T-helper 2 cell treated with Interferon-gamma antibody and Interleukin-4, amounts not matched to agents 5 μg/mL and 100 μg/mL, for 36 hours (primary cell): ENCODE measurements at regions not wholly inside any gene's neighbourhood (a gene's known extent, or its start where the extent isn't known, plus 50 kb on each side); places are given as distances from the start of the nearest gene placed in this dataset.

Experiments used
- DNase-seq: peaks from one replicate; pipeline ENCODE4 v3.0.0; 2021; ENCODE audit warnings: low spot score
- H3K27ac Mint-ChIP-seq: one replicate; pipeline ENCODE4 v1.8.0; 2021; ENCODE audit warnings: mild to moderate bottlenecking, mixed read lengths
- H3K27me3 Mint-ChIP-seq: one replicate; pipeline ENCODE4 v1.8.0; 2021; ENCODE audit warnings: low read depth, mixed read lengths
- H3K36me3 Mint-ChIP-seq: one replicate; pipeline ENCODE4 v1.8.0; 2021; ENCODE audit warnings: low read depth, mixed read lengths
- H3K4me1 Mint-ChIP-seq: one replicate; pipeline ENCODE4 v1.8.0; 2021; ENCODE audit warnings: low read depth, mixed read lengths
- H3K4me3 Mint-ChIP-seq: one replicate; pipeline ENCODE4 v1.8.0; 2022; ENCODE audit warnings: mild to moderate bottlenecking, moderate library complexity, mixed read lengths
- H3K9me3 Mint-ChIP-seq: one replicate; pipeline ENCODE4 v1.8.0; 2021; ENCODE audit warnings: mixed read lengths

DNA sequence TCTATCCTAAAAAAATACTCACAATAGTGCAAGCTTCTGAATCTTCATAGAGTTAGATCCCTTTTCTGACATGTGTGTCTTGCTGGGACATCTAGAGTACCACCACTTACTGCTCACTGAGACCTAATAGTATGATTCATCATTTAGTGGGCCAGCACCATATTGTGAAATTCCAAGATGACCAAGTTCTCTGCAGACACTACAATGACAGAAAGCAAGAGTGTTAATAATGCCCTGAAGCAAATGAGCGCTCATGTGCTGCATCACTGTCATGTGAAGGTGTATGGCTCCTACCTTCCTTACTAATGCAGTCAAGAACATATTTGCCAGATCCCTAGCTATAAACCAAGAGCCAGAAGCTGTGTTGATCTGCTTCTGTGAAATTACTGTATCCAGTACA is 606.2 kb upstream of the NXPH2 start:
- peaks cover 35% of the 10 kb centered on the region for H3K9me3 Mint-ChIP-seq
- H3K4me1 Mint-ChIP-seq: no peaks in the 10 kb centered on the region
- no peaks in the 10 kb centered on the region for H3K27me3 Mint-ChIP-seq
- no peaks in the 10 kb centered on the region for H3K36me3 Mint-ChIP-seq
- H3K4me3 Mint-ChIP-seq: no peak overlapping the region
- no peak for DNase-seq
- no peak overlapping the region for H3K27ac Mint-ChIP-seq

DNA sequence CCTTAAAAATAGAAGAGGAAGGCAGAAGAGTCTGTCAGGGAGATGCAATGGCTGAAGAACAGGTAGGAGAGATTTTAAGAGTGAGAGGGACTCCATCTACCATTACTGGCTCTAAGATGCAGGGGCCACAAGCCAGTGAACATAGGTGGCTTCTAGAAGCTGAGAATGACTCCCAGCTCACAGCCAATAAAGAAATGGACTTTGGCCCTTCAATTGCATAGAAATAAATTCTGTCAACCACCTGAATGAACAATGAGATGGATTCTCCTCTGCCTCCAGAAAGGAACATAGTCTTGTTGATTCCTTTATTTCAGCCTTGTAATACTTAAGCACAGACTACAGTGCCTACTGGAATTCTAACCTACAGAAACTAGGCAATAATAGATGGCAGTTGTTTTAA is 603.3 kb upstream of the NXPH2 start:
- Mint-ChIP-seq H3K4me1 (no peaks in the 10 kb centered on the region), H3K4me3 (no peak overlapping the region), H3K27me3 (no peaks in the 10 kb centered on the region), H3K36me3 (no peaks in the 10 kb centered on the region), H3K27ac (no peak overlapping the region), H3K9me3 (peaks cover 37% of the 10 kb centered on the region)
- DNase-seq: no peak

DNA sequence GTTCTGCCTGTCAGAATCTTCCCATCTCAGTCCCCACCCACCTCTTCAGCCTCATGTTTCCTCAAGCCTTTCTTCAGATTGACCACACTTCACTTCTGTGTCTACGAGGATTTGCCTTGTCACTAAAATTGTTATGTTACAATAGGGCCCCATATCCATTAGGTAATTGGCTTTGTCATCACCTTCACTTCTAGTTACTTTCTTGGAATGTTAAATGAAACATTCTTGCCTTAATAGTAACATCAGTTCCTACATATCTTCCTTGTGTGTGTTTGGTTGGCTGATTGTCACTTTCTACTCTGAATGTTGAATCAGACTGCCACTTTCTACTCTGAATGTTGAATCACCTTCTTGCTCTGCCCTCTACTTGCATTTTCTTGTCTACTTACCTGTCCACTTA is 599.9 kb upstream of the NXPH2 start:
- no peak for DNase-seq
- Mint-ChIP-seq H3K9me3 (peaks cover 28% of the 10 kb centered on the region), H3K36me3 (no peaks in the 10 kb centered on the region), H3K4me1 (no peaks in the 10 kb centered on the region), H3K27me3 (no peaks in the 10 kb centered on the region), H3K4me3 (no peak overlapping the region), H3K27ac (no peak overlapping the region)

DNA sequence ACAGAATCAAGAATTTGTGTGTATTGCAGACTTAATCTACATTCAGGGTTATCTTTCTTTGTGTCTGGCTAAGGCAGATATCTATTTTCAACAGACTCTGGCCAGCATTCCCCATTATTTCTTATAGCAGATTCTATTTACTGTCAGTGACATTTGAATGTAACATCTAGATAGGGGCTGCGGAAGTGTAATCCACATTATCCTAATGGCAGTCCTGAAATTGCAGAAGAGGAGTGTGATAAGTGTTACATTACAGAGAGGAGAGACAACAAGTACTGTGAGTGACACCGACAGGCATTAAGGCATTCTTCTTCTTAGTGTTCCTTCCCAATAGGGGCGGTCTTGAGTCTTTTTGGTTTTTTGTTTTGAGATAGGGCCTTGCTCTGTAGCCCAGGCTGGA is 598.2 kb upstream of the NXPH2 start:
- Mint-ChIP-seq H3K27me3 (no peaks in the 10 kb centered on the region), H3K27ac (no peak overlapping the region), H3K4me1 (no peaks in the 10 kb centered on the region)

DNA sequence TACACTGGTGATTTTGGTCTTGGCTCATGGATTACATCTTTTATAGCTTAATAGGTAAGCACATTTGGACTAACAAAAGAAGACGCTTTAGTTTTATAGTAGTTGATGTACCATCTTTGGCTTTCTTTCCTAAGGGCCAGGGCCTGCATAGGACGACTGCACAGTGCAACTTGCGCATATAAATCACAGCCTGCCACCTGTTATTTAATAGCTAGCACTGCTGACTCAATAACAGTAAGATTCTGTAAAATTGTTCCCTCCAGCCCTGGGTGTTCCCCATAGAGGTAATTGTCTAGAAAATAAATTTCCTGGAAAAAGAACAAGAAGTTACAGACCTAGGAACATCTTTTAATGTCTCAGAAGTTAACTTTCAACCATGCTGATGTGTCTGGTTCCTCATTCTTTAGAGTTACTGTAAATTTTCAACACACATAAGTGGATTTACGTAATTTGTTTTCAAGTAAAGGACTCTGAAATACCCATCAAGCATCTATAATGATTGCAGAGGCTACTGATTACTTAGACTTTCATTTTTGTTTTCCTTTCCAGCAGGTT is 594.2 kb upstream of the NXPH2 start:
- no peaks in the 10 kb centered on the region for H3K4me1 Mint-ChIP-seq
- no peak for DNase-seq
- H3K4me3 Mint-ChIP-seq: no peak overlapping the region
- H3K36me3 Mint-ChIP-seq: no peaks in the 10 kb centered on the region
- peaks cover 20% of the 10 kb centered on the region for H3K9me3 Mint-ChIP-seq
- H3K27ac Mint-ChIP-seq: no peak overlapping the region
- no peaks in the 10 kb centered on the region for H3K27me3 Mint-ChIP-seq

More for the DNA sequence above, 598.2 kb upstream of the NXPH2 start:
- no peak for DNase-seq
- H3K4me3 Mint-ChIP-seq: no peak overlapping the region
- H3K9me3 Mint-ChIP-seq: peaks cover 22% of the 10 kb centered on the region
- no peaks in the 10 kb centered on the region for H3K36me3 Mint-ChIP-seq

DNA sequence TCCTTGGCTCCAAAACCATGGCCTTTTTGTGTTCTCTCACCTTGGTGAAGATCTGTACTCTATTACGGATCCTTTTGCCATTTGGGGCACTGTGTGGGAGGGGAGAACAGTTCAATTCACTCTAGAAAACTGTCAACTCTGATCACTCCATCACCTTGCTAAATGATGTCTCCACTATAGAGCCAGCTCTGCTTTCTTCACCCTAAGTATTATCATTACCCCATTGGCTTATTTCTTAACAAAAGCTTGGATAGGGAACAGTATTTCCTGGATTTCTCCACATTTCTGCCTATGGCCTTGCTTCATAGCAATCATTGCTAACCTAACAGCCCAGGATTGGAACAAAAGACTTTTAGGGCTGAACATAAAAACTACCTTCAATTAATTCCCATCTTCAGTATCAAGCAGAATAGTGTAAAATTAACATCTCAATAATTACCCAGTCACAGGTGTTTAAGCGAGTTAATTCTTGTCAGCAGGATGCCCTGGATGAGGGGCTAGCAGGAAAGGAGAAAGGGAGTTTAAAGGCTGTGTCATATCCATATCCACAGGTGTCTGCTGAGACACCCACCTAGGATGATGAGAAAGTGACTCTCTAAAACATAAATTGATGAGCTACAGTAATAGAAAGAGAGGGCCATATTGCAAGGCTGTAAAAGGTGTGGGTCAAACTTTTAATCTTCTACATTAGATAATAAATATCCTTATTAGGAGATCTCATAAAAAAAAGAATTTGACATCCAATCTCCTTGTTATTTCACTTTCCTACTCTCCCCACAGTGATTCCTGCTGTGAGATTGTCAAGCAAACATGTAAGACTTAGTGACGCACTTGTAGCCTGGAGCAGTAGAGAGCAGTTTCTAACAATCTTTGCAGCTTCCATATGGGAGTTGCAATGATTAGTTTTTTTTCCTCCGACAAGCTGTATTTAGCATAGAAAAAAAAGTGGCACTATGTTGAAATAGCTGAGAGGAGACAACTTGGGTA is 589.5 kb upstream of the NXPH2 start:
- no peaks in the 10 kb centered on the region for H3K36me3 Mint-ChIP-seq
- H3K9me3 Mint-ChIP-seq: peaks cover 30% of the 10 kb centered on the region
- H3K27me3 Mint-ChIP-seq: no peaks in the 10 kb centered on the region
- H3K4me1 Mint-ChIP-seq: no peaks in the 10 kb centered on the region
- H3K27ac Mint-ChIP-seq: no peak overlapping the region
- H3K4me3 Mint-ChIP-seq: no peak overlapping the region
- DNase-seq: no peak

DNA sequence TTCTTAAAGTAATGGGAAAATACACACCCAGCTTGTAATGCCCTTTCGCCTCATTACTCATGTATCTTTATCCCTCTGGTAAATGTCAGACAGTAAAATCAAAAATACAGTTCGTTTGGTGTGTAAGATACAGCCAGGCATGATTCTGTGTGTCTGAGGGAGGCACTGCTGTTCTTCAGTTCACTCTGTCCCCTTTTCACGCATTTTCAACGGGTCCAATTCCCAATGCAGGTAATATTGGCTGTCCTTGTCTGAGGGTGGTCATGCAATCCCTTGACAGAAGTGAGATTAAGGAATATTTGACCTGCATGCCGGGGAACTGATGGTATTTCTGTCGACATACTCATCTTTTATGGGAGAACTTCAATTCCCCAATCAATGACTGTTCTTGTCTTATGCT is 587.2 kb upstream of the NXPH2 start:
- H3K36me3 Mint-ChIP-seq: no peaks in the 10 kb centered on the region
- H3K4me3 Mint-ChIP-seq: no peak overlapping the region
- no peak overlapping the region for H3K27ac Mint-ChIP-seq
- DNase-seq: no peak
- H3K27me3 Mint-ChIP-seq: no peaks in the 10 kb centered on the region
- H3K4me1 Mint-ChIP-seq: no peaks in the 10 kb centered on the region
- peaks cover 30% of the 10 kb centered on the region for H3K9me3 Mint-ChIP-seq

DNA sequence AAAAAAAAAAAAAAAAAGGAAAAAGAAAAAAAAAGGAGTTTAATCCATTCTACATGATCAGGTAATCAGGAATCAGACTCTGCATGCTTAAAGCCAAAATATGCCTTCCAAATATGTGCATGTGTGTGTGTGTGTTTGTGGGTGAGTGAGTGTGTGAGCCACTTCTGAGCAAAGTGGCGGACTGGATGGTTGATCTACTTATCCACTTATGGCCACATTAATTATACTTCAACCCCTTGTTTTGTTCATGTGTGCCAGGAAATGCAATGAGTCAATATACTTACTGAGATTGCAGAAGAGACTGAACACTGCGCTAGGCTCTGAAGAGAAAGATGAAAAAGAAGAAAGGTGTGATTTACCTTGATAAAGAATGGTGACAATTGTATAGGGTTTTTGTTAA is 586.5 kb upstream of the NXPH2 start:
- no peaks in the 10 kb centered on the region for H3K36me3 Mint-ChIP-seq
- DNase-seq: no peak
- no peak overlapping the region for H3K27ac Mint-ChIP-seq
- no peaks in the 10 kb centered on the region for H3K27me3 Mint-ChIP-seq
- H3K9me3 Mint-ChIP-seq: peaks cover 27% of the 10 kb centered on the region
- no peaks in the 10 kb centered on the region for H3K4me1 Mint-ChIP-seq
- no peak overlapping the region for H3K4me3 Mint-ChIP-seq

DNA sequence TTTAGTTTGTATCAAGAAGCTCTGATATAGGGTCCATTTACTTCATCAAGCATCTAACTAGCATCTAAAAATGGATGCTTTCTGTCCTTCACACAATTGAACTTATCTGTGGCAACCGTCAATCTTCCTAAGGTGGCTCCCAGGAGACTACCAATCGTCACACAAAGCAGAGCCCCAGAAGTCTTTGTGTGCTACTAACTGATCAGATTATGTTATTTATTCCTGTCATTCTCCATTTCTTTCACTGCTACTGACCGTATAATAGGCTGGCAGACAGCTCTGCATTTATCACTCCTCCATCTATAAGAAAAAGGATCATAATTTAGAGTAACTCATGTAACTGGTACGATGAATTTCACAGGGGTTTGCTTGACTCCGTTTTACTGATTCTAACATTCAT is 585.0 kb upstream of the NXPH2 start:
- H3K4me1 Mint-ChIP-seq: no peaks in the 10 kb centered on the region
- peaks cover 24% of the 10 kb centered on the region for H3K9me3 Mint-ChIP-seq
- H3K27ac Mint-ChIP-seq: no peak overlapping the region
- no peak for DNase-seq
- no peak overlapping the region for H3K4me3 Mint-ChIP-seq
- H3K27me3 Mint-ChIP-seq: no peaks in the 10 kb centered on the region
- no peaks in the 10 kb centered on the region for H3K36me3 Mint-ChIP-seq

DNA sequence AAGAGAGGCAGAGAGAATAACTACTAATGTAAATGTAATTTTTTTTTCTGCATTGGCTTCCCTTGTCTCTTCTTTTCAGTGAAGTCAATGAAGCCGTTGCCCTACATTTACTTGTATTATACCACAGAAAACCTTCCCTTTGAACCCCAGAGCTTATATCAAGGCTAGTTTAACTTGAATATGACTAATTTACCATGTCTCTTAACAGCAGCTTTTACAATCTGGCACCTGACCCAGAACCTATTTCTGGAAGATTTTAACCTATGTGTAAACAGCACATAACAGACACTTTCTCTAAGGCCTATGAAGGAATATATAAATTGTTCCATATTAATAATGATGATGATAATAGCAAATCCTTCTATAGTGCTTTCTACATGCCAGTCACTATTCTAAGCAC is 580.5 kb upstream of the NXPH2 start:
- Mint-ChIP-seq H3K4me1 (no peaks in the 10 kb centered on the region), H3K27me3 (no peaks in the 10 kb centered on the region), H3K36me3 (no peaks in the 10 kb centered on the region), H3K9me3 (peaks cover 12% of the 10 kb centered on the region), H3K4me3 (no peak overlapping the region), H3K27ac (no peak overlapping the region)
- no peak for DNase-seq

DNA sequence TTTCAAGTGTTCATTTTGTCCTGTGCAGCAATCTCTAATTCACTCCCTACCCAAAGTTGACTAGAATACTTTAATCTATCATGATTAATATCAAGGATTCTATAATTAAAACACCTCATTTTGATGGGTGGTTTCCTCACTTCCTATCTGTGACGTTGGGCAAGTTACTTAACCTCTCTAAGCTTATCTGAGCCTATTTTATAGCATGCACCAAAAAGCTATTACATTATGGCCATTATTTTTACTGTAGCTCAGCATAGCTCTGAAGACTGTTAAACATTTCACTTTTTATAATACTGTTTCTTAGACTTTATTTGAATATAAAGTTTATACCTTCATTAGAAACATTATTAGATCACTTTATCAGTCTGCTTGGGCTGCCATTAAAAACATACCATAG is 579.6 kb upstream of the NXPH2 start:
- Mint-ChIP-seq H3K4me1 (no peaks in the 10 kb centered on the region), H3K27me3 (no peaks in the 10 kb centered on the region), H3K27ac (no peak overlapping the region), H3K9me3 (peaks cover 14% of the 10 kb centered on the region), H3K36me3 (no peaks in the 10 kb centered on the region), H3K4me3 (no peak overlapping the region)
- DNase-seq: no peak

DNA sequence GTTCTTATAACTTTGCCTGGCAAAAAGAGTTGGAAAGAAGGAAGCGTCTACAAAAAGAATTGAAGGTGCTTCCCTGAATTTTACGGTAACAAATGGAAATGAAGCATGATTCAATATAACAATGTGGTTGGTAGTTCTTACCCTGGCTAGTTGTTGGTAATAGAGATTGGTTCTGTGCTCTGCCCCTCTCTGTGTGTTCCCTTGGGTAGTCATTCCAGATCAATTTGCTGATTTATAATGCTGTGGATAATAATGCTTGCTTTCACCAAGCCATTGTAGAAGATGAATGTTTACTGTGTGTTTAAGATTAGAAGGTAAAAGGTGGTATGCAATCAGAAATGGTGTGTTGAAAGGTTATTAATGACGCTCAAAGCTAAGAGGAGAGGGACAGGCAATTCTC is 577.8 kb upstream of the NXPH2 start:
- H3K4me3 Mint-ChIP-seq: no peak overlapping the region
- H3K9me3 Mint-ChIP-seq: peaks cover 24% of the 10 kb centered on the region
- no peak overlapping the region for H3K27ac Mint-ChIP-seq
- no peaks in the 10 kb centered on the region for H3K27me3 Mint-ChIP-seq
- DNase-seq: no peak
- no peaks in the 10 kb centered on the region for H3K36me3 Mint-ChIP-seq
- H3K4me1 Mint-ChIP-seq: no peaks in the 10 kb centered on the region

DNA sequence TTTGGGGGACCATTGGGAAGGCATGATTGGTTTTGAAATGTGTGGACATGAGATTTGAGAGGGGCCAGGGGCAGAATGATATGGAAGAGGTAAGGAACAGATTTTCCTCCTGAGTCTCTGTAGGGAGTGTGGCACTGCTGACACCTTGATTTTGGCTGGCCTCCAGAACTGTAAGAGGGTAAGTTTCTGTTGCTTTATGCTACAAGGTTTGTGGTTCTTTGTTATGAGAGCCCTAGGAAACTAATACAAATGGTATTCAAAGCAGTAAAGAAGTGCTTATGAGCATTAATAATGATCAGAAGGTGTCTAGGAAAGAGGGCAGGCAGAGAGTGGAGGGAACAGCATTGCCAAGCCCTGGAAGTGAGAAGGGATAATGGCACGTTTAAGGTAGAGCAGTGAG is 574.3 kb upstream of the NXPH2 start:
- H3K27me3 Mint-ChIP-seq: no peaks in the 10 kb centered on the region
- no peak for DNase-seq
- peaks cover 51% of the 10 kb centered on the region for H3K9me3 Mint-ChIP-seq

DNA sequence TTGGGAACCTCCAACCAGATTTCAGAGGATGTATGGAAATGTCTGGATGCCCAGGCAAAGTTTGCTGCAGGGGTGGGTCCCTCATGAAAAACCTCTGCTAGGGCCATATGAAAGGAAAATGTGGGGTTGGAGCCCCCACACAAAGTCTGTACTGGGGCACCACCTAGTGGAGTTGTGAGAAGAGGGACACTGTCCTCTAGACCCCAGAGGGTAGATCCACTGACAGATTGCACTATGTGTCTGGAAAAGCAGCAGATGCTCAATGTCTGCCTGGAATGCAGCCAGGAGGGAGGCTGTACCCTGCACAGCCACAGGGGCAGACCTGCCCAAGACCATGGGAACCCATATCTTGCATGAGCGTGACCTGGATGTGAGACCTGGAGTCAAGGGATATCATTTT is 573.7 kb upstream of the NXPH2 start:
- Mint-ChIP-seq H3K27ac (no peak overlapping the region), H3K4me3 (no peak overlapping the region), H3K27me3 (no peaks in the 10 kb centered on the region), H3K9me3 (peaks cover 57% of the 10 kb centered on the region), H3K36me3 (no peaks in the 10 kb centered on the region), H3K4me1 (no peaks in the 10 kb centered on the region)
- DNase-seq: no peak

More for the DNA sequence above, 574.3 kb upstream of the NXPH2 start:
- Mint-ChIP-seq H3K36me3 (no peaks in the 10 kb centered on the region), H3K27ac (no peak overlapping the region), H3K4me3 (no peak overlapping the region), H3K4me1 (no peaks in the 10 kb centered on the region)
